HTR-8/SVneo (cell line): ENCODE measurements at regions not wholly inside any gene's neighbourhood (a gene's known extent, or its start where the extent isn't known, plus 50 kb on each side); places are given as distances from the start of the nearest gene placed in this dataset.

Experiments used
- DNase-seq: peaks from one replicate; pipeline ENCODE4 v3.0.0; 2011; ENCODE audit warnings: low spot score, mixed read lengths; ENCODE audit not compliant: insufficient read length
- FAIRE-seq: peaks from 2 replicates; lab custom pipeline; 2011; peaks lifted over from hg19 to GRCh38; lab: Jason Lieb, UNC

DNA sequence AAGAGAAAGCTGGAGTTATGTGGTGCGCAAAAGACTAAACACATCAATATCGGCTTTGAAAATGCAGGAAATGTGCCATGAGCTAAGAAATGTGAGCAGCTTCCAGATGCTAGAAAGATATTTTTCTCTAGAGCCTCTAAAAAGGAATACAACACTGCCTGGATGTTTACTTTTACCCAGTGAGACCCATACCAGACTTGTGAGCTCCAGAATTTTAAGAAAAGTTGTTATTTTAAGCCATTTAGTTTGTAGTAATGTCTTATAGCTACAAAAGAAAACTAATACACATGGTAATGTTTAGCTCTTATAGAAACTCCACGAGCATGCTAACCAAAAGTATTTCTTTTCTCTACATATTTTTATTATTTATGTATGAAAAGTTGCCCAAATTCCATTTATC, 1389.4 kb downstream of the C4orf33 start:
- no peak for DNase-seq
- FAIRE-seq, result no peak

DNA sequence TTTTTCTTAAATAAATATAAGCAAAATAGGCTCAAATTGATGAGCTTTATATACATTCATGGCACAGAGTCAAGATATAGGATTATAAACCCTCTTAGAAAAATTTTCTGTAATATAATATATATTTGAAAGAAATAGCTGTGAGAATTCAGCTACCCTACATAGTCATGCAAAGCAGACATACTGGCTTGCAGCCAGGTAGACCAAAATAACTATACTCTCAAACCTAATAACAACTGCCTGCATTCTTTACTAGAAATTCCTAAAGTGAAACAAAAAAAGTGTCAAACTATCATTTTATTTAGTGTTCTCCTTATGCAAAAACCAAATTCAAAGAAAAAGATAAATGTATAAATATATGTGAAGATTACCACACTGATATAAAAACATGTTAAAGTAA, 1390.2 kb downstream of the C4orf33 start:
- FAIRE-seq, result no peak
- DNase-seq, result no peak

DNA sequence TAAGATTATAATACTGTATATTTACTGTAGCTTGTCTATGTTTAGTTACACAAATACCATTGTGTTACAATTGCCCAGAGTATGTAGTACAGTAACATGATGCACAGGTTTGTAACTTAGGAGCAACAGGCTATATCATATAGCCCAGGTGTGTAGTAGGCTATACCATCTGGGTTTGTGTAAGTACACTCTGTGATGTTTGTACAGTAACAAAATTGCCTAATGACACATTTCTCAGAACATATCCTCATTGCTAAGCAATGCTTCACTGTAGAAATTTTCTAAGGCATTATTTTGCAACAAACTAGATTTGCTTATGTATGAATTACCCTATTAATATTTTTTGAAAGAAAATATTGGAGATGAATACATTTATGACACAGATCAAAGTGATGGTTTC, 1390.9 kb downstream of the C4orf33 start:
- DNase-seq (no peak), FAIRE-seq (no peak)

DNA sequence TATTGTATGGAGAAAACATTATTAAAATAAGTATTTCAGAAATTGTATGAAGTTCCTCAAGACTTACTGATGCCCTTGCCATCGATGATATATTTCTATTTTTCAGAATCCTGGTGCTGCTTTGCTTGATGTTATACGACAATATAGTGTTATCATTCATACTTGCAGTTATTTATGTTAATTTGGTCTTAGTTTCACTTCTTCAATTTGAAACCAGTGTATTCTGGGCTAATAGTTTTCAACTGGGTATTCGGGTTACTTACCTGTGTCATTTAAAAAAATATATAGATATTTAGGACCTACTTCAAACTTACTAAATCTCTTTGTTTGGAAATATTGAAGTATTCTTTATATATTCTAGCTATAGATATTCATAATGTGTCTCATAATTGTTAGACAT, 1414.7 kb downstream of the C4orf33 start:
- FAIRE-seq (no peak), DNase-seq (no peak)

DNA sequence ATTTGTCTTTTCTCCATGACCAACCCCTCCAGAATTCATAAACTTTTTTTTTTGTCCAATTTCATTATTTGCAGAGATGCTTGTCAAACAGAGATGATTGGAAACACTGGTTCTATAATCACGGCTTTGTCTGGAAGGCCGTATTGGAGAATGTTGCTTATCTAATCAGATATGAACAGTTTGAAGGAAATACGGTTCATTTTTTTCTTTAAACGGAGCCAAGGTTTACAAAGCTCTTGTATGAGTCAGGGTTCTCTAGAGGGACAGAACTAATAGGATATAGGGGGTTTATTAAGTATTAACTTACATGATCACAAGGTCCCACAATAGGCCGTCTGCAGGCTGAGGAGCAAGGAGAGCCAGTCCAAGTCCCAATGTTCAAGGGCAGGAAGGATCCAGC, 1415.8 kb downstream of the C4orf33 start:
- DNase-seq (no peak), FAIRE-seq (no peak)

DNA sequence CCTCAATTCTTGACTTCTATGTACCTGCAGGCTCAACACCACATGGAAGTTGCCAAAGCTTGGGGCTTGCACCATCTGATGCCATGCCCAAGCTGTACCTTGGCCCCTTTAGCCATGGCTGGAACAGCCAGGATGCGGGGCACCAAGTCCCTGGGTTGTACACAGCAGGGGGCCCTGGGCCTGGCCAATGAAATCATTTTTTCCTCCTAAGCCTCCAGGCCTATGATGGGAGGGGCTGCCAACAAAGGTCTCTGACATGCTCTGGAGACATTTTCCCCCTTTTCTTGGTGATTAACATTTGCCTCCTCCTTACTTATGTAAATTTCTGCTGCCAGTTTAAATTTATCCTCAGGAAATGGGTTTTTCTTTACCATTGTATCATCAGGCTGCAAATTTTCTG, 1428.1 kb downstream of the C4orf33 start:
- FAIRE-seq, result no peak
- no peak for DNase-seq

DNA sequence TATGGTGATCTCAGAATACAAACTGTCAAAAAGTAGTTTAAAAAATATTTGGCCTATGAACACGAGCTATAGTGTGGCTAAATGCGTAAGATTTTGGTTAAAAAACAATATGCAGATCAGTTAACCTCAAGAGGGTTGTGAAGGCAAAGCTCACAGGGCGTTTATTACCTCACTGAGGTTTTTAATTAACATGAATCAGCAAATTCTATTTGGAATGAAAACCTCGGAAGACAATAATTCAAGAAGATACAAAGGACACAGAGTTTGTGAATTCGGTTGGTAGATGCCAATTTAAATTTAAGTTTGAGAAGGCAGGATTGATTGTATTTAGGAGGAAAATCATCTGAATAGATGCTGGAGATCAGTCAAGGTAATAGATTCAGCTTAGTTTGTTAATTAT, 1434.6 kb downstream of the C4orf33 start:
- FAIRE-seq (no peak), DNase-seq (no peak)

DNA sequence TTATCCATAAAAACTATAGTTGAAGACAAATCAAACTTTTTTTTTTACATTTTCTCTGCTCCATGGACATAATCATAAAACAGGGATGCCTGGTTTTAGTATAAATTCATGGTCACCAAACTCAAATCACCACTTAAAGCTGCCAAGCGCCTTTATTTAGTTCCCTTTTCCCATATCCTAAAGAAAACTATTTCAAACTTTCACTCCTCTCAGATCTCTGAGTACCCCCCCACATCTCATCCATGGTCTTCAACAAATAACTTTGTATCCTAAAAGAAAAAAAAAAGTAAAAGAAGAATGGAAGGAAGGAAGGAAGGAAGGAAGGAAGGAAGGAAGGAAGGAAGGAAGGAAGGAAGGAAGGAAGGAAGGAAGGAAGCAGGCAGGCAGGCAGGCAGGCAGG, 1438.7 kb downstream of the C4orf33 start:
- DNase-seq (no peak), FAIRE-seq (no peak)

DNA sequence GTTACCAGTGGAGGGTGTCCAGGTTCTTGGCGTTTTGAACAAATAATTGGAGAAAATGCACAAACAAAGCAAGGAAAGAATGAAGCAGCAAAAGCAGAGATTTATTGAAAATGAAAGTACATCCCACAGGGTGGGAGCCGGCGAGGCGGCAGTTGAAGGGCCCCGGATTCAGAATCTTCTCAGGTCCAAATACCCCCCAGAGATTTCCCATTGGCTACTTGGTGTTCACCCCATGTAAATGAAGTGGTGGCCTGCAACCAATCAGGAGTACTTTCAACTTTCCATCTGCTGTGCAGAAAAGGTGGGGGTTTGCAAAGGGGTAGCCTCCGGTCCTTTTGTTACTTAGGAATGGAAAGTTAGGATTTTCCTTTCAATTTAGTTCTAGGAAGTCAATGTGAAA, 1447.0 kb downstream of the C4orf33 start:
- no peak for FAIRE-seq
- no peak for DNase-seq

DNA sequence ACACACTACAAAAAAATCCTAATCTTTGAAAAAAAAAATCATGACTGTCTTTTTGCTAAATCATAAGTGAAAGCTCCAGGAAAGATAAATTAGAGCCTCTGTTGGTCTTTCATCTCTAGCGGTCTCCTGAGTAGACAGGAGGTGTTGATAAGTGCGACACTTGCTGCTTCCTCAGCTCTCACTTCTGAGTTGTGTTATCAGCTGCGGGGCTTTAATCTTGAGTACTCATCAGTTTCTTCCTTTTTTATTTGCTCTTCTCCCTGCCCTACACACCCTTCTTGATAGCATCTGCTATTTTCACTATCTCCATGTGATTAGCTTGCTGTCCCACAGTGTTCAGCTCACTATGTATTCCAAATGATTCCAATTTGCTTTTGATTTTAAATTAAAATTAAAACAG, 1449.2 kb downstream of the C4orf33 start:
- DNase-seq, result no peak
- no peak for FAIRE-seq

DNA sequence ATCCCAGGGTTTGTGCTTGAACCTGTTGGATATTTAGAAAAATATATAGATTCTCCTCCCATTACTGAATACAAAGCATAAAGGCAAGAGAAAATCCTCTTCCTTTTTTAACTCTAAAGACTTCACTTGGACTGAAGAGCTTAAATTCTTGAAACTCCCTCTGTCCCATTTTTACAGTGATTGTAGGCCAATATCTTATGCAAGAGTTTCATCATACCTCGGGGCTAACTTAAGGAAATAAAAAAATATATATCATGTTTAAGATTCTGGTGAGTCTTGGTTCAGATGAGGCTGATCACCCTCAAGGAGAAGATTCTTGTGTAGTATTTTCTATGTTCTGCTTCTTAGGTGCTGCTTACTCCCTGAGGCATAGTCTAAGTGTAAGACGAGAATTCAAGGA, 1449.6 kb downstream of the C4orf33 start:
- FAIRE-seq, result no peak

DNA sequence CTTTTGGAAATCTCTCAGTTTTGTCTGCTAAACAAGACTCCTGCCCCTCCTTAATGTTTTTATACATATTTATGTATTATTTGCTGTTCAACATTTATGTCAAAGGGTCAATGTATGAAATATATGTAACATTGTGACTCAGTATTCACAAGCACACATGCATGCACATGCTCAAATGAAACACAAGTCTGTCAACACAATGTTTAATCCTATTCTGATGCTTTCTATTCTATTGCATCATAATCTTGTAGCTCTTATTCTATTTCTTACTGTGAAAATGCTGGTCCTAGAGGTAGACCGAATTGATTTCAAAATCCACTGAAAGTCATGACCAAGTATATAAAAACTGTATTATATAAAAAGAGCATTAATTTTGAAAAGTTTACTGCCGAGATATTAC, 1463.3 kb downstream of the C4orf33 start:
- DNase-seq (no peak), FAIRE-seq (no peak)

More for the DNA sequence above, 1449.6 kb downstream of the C4orf33 start:
- DNase-seq, result peak; percentile 2

DNA sequence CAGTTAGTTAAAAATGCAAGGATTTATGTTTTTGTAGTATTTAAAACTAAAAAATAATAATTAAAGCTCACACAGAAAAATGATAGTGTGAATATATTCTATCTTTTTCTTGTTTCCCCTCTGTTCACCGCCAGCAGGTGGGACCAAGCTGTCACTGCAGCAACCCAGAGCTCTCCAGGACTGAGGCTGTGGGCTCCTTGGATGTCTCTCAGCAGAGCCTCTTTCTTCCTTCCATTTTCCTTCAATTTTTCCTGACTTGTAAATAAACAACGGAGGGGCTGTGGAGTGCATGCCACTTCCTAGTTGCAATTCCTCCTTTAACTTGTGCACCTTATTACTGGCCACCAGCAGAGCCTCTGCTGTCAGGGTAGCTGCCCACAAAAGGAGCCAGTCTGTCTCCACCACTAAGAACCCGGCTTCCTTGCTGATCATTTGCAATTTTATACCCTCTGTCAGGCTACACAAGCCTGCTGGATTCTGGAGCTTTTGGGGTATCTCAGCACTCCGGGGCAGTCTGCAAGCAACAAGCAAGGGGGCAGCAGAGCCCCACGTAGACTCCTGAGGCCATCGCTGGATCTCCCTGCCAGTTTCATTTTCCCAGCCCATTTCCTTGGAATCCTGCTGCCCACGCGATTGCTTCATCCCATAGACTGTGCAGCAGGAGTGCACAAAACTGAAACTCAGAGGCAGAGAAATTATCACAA, 1467.4 kb downstream of the C4orf33 start:
- DNase-seq (peak; percentile 55), FAIRE-seq (peak; percentile 73)

DNA sequence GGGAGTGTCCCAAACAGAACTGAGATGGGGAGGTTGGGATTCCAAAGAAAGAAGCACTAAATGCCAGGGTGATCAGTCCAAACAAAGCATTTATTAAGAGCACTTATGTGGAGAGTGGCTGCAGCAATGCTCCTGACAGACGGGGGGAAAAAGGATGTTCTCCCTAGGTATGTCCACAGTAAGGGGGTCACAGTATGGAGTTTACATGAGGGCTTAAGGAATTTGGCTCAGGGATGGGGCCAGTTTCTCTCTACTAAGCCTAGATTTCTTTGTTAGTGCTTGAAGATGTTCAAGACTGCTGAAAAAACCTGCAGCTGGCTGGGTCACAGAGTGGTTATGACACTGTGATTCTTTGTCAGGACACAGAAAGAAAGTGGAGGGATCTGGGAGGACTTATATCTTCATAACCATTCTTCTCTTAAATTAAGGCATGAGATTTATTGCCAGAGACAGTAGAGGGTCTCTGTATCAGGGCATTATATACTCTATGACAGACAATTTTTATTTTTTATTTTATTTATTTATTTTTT, 1468.0 kb downstream of the C4orf33 start:
- DNase-seq, result no peak
- no peak for FAIRE-seq

DNA sequence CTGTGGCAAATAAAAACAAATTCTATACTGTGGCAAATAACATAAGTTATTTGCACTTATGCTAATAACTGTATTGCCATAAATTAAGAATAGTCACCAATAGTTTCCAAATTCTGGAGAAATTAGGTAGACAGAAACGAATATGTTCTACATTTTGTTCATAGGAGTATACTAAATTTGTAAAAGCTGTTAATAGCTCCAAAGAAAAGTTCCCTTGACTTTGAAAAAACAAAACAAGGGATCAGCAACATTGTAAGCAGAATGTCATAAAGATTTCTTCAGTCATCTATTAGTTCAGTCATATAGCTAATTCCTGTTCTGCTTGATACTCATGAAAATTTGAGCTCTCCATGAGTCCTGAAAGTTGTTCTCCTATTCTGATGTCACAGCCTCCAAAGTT, 1472.8 kb downstream of the C4orf33 start:
- FAIRE-seq (no peak), DNase-seq (no peak)

DNA sequence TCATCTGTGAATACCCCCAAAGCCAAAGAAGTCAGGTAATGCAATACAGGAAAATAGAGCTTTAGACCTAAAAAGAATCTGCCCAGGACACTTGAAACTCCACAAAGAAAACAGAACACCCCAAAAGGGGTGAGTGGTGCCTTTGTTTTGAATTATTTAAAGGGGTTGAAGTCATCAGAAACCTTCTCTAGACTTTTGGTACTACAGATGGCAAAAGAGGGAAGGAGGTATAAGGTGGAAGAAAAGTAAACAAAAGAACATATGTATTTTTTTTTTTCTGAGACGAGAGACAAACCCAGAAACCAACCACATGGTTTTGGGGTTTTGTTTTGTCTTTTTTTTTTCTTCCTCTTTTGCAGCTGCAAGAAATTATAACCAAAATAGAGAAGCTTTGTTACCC, 1477.8 kb downstream of the C4orf33 start:
- DNase-seq, result no peak
- no peak for FAIRE-seq

DNA sequence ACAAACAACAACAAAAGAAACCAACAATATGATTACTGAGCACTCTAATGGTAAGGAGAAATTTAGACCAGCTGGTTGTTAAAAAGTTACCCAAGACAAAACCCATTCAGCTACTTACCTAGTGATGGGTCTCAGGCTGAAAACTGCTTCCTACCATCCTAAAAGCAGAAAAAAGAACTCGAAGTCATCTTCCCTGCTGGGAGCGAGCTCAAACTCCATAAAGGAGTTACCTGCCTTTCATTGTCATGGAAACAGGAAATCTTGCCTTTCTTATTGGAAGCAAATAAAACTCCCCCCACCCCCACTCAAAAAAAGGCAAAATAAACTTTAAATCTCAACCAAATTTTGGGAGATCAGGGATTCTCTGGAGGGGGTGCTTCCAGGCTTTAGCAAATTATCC, 1478.3 kb downstream of the C4orf33 start:
- no peak for FAIRE-seq
- DNase-seq, result no peak

DNA sequence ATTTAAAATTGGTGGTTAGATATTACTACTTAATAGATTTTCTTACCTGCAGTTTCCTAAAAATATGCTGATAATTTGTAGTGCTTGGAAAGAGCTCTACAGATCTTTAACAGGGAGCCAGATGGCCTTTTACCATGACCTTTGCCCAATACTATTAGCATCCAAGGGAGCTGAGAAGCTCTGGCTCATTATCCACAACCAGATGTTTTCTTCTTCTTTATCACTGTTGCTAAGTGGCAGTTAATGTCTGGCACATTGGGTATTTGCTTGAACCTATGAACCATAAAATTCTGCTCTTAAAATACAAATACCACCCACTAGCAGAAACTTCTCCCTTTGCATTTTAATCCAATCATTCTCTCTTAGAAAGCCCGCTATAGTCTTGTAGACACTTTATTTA, 1480.3 kb downstream of the C4orf33 start:
- DNase-seq (no peak), FAIRE-seq (no peak)

DNA sequence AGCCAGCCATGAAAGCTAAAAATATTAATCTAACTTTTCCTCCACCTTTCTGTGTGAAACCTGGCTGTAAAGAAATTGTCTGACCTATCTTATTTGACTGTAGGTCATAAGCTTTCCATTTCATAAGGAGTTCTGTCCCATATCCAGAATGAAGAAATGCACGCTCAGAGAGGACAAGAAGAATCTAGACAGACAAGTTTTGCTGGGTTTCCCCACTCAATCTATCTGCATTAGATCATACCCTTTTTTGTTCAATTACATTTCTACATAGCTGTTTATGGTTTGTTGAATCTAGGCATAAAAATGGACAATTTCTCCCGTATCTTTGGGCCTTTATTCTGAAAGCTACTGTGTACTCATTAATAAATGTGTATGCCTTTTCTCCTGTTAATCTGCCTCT, 1495.1 kb downstream of the C4orf33 start:
- FAIRE-seq, result no peak
- no peak for DNase-seq

DNA sequence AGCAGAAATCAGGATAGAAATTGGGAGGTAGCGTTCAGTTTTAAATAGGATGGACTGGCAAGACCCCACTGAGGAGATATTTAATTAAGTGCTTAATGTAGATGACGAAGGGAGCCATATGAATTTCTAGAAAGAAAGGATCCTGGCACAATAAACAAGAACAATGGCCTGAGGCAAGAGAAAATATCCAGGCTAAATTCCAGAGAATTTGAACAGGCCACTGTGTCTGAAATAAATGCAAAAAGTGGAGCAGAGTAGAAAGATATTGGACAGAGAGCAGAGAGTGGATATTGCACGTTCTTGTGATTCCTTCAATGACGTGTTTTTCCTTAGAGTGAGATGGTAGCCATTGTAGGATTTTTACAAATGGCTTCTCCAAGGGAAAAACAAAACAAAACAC, 1504.8 kb downstream of the C4orf33 start:
- FAIRE-seq (no peak), DNase-seq (no peak)

DNA sequence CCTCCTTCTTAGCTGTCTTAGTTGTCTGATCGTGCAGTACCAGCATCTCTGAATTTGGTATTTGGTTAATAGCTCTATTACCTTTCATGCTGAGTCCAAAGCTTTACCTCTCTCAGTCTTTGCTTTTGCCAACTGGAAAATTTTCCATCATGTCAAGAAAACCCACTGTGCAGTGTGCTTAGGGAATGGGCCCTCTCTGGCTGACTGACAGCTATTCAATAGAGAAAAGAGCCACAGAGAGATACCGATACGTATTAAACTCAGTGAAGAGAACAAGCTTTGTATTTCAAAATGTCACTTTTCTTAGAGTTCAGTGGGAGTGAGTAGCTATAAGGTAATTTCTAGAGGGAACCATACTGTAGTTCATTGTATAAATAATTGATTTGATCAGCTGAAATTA, 1507.1 kb downstream of the C4orf33 start:
- FAIRE-seq, result no peak

DNA sequence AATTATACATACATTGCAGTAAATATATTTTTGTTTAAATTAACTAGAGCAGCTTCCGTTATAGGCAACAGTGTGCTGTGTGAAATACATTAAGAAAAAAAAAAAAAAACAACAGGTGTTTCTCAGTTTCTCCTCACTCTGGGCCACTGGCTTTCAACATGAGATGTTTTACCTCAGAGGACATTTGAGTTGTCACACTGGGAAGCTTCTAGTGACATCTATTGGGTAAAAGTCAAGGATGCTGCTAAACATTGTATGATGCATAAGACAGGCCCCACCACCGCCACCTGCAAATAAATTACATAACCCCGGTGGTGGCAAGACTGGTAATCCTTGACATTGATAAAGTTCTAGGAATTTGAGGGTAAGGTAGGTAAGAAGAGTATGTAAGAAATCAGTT, 1512.2 kb downstream of the C4orf33 start:
- FAIRE-seq (no peak), DNase-seq (no peak)

More for the DNA sequence above, 1507.1 kb downstream of the C4orf33 start:
- DNase-seq, result no peak
